GM18873 (cell line): ENCODE measurements at regions not wholly inside any gene's neighbourhood (a gene's known extent, or its start where the extent isn't known, plus 50 kb on each side); places are given as distances from the start of the nearest gene placed in this dataset.
"Not testable (repeated sequence)": the region's sequence is repeated elsewhere in the genome, so short reads cannot be mapped to it uniquely, and the experiment has no call there.

Experiments used
- ATAC-seq: cut with Tn5 transposase; IDR thresholded peaks from one replicate; pipeline ENCODE4 v1.9.1; 2021; ENCODE audit warnings: mild to moderate bottlenecking, moderate library complexity, moderate number of reproducible peaks; ENCODE audit not compliant: unreplicated experiment, low FRiP score

DNA sequence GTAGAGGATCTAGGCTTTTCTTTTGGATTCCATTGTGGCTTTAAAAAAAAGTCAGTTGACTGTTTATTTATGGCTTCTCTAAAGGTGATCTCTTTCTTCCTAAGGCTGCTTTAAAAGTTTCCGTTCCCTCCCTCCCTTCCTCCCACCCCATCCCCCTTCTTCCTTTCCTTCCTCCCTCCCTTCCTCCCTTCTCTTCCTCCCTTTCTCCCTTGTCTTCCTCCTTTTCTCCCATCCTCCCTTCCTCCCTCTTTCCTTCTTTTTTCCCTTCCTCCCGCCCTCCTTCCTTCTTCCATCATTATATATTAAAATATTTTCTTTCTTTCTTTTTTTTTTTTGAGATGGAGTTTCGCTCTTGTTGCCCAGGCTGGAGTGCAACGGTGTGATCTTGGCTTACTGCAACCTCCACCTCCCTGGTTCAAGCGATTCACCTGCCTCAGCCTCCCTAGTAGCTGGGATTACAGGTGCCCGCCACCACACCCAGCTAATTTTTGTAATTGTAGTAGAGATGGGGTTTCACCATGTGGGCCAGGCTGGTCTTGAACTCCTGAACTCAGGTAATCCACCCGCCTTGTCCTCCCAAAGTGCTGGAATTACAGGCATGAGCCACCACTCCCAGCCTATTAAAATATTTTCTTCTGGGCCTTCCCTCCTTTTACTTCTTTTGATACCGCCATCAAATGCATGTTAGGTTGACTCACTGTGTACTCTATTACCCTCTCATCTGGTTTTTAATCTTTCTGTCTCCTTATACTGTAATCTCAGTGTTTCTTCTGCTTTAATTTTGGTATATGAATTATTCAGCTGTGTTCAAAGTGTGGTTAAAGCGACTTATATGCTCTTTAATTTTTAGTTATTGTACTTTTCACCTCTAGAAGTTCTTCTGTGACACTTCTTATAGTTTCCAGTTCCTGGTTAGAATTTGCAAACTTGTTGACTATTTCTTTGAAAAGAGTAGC, 59.2 kb upstream of the ATP5PO start:
- no peak for ATAC-seq

DNA sequence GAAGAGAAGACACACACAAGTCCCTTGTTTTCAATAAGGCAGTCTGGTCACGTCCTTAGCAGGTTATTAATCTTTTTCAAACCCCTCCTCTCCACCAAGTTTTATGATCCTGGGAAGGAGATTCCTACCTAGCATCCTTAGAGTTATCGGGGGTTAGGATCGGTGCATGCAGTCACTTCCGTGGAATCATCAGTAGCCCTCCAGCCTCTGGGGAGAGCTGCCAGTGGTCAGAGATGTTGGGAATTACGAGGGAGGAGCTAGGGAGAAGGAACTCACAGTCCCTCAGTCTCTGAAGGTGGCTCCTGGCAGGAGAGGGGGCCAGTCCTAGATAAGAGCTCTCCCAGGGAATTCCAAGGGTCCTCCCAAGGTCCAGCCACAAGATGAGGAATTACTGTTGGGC, 57.7 kb upstream of the ATP5PO start:
- no peak for ATAC-seq

DNA sequence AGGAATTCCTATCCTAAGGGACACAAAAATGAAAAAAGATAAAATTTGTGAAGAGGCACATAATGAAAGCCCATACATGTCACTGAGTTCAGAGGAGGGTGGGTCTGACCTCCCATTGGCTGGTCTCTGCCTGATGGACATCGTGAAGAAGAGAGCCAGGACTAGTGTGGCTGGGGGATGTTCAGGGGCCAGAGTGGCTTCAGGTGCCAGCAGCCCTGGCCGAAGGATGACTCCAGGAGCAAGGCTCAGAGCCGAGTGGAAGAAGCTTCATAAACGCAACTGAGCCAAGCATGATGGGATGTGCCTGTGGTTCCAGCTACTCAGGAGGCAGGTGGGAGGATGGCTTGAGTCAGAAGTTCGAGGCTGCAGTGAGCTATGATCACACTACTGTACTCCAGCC, 56.9 kb upstream of the ATP5PO start:
- ATAC-seq, result no peak

DNA sequence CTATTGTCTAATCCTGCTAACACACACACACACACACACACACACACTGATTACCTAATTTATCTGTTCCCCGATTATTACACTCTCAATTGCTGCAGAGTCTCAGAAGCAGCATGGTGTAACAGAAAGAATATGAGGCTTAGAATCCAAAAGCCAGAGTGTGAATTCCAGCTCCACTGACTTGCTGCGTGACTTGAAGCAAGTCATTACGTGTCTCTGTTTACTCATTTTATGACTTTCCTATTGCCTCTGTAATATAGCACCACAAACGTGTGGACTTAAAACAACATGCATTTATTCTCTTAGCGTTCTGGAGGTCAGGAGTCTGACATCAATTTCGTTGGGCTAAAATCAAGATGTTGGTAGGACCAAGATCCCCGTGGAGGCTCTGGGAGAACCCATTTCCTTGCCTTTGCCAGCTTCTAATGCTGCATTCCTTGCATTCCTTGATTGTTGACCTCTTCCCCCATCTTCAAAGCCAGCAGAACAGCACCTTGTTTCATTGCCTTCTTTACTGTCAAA, 55.9 kb upstream of the ATP5PO start:
- no peak for ATAC-seq

DNA sequence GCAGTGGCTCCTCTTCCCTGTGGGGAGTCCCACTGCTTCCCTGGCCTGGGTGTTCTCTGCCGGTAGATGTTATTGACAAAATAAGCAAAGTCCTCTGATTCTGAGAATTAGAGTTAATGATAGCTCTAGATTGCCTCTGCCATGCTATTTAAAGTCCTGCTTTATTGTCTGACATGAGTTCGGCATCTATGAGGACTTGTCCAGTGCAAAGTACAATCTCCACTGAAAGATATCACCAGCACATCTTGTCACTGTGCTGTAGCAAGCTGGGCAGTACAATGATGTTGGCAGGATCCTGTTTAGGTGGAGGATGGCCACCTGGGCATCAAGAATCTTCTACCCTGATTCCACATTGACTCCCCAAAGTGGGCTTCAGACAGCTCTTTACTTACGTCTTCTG, 54.0 kb upstream of the ATP5PO start:
- ATAC-seq, result no peak

DNA sequence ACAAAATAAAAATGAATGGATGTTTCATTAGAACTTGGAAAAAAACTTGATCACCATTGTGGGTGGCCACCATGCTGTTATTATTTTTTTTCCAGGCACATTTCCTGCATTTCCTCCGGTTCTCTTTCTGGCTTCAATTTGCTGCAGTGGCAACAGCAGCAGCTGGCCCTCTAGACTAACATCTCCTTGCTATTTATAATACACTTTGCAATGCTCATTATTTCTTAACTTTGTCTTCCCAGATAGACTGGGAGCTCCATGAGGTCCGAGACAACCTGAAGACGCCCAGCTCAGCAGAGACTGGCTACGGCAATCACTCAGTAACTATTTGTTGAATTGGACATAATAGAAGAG, 53.4 kb upstream of the ATP5PO start:
- ATAC-seq, result no peak

DNA sequence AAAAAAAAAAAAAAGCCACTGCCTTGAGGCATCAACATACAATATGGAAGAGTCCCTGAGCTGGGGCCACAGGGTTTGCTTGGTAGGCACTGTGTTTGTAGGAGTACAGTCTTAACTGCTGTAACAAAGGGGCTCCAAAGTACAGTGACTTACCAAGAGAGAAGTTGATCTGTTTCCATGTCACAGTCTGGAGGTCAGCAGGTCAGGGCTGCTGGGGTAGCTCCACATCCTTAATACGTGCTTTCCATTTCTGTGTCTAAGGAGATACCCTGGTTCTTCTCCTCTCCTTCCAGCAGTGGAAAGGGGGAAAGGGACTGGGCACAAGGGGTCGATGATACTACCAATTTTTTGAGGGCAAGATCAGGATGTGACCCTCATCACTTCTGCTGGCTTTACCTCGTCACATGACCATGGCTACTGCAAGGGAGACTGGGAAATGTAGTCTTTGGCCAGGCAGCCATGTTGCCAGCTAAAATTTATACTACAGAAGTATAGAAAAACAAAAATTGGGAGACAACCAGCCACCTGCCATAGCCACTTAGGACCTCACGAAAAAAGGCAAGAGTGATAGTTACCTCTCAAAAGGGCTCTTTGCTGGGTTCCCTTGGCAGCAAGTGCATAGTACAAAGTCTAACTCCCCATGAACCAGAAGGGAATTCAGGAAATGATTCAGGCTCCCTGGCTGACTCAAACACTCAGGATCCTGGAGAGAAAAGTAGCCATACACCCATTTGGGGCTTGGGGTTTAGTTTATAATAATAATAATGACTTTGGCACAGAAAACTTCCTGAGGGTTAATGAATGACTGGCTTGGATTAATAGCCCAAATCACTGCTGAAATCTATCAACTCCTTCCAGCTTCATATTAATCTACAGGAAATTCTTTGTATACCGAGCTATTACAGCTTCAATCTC, 52.7 kb upstream of the ATP5PO start:
- no peak for ATAC-seq

DNA sequence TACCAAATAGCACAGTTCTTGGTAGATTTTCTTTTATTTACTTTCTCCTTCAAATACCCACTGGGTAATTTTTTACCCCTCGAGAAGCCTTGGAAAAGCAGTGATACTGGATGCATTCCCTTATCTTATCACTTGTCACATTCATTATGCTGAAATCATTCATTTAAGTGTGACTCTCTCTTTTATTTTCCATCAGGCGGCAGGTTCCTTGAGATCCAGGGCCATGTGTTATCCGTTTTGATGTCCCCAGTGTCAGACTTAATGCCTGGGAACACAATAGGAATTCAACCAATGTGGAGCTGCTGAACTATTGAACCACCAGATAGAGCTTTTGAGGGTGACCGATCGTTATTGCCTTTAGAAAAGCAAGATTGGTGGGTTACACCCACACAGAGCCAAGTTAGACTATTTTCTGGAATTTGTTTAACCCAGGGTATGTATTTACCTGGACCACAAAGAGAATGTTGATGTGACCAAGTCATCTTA, 51.5 kb upstream of the ATP5PO start:
- ATAC-seq, result no peak

DNA sequence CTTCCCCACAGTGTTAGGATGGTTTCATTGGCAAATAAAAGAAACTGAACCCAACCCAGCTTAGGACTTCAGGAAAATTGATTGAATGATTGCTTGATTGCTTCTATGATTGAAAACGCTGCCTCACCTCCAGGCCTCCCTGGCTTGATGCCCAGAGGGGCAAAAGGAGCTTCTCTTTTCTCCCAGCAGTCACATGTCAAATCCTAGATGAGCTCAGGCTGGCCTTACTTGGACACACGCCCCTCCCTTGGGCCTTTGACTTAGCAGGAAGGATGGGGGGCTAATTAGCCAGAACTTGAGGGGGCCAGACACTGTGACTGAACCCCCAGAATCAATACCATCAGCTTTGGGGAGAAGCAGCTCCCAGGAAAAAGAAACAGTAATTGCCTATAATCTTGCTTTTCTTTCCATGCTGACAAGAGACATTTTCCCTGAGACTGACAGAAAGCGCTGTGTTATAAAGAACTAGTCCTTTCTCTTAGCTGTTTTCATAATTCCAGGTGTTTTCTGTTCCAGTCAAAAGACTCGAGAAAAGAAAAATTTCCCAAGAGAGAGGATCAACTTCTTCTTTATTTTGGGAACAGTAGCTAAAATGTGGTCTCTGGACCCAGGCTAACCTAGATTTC, 50.8 kb upstream of the ATP5PO start:
- ATAC-seq, result no peak

DNA sequence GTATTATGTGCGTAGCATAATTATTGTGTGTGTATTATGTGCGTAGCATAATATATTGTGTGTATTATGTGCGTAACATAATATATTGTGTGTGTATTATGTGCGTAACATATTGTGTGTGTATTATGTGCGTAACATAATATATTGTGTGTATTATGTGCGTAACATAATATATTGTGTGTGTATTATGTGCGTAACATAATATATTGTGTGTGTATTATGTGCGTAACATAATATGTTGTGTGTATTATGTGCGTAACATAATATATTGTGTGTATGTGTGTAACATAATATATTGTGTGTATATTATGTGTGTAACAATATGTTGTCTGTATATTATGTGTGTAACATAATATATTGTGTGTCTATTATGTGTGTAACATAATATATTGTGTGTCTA, 50.1 kb upstream of the ATP5PO start:
- ATAC-seq, result not testable (repeated sequence)
